ENCODE measurements at regions not wholly inside any gene's neighbourhood (a gene's known extent, or its start where the extent isn't known, plus 50 kb on each side); places are given as distances from the start of the nearest gene placed in this dataset.

- Histone ChIP-seq H3K27me3 (ENCODE audit: insufficient read depth, low read length) (no peaks in the 10 kb centered on the region), H3K9ac (ENCODE audit: extremely low read depth, insufficient read length, low read length) (no peak overlapping the region), H3K79me2 (ENCODE audit: insufficient read depth, low read length) (no peaks in the 10 kb centered on the region), H3K4me1 (ENCODE audit: insufficient read depth, low read length) (no peaks in the 10 kb centered on the region), H4K20me1 (ENCODE audit: control insufficient read depth, insufficient read depth, insufficient read length) (no peaks in the 10 kb centered on the region), H2BK20ac (ENCODE audit: low read depth, low read length, poor library complexity, severe bottlenecking) (no peak overlapping the region), H2AK5ac (ENCODE audit: insufficient read length, low read length) (no peak overlapping the region), H3K56ac (ENCODE audit: insufficient read length, low read depth, low read length) (no peak overlapping the region), H2BK120ac (ENCODE audit: low read depth, low read length, poor library complexity, severe bottlenecking) (no peak overlapping the region), H3K23me2 (ENCODE audit: insufficient read length, low read depth, low read length, poor library complexity, severe bottlenecking) (no peaks in the 10 kb centered on the region), H3K18ac (ENCODE audit: insufficient read length, low read depth, low read length) (no peak overlapping the region), H4K91ac (ENCODE audit: insufficient read length, low read depth, low read length) (no peak overlapping the region), H4K5ac (ENCODE audit: insufficient read length, low read depth, low read length) (no peak overlapping the region), H2BK5ac (ENCODE audit: insufficient read length, low read length) (no peak overlapping the region), H3K14ac (ENCODE audit: insufficient read depth, low read length) (no peak overlapping the region), H3K4ac (ENCODE audit: low read depth, low read length) (no peak overlapping the region), H3K4me2 (ENCODE audit: insufficient read depth, insufficient read length, low read length) (no peak overlapping the region), H4K8ac (replicated peaks; ENCODE audit: insufficient read length, low read depth, low read length) (no peak overlapping the region), H3K9me3 (ENCODE audit: control insufficient read depth, low read depth, low read length) (no peaks in the 10 kb centered on the region), H3T11ph (ENCODE audit: low read length) (no peak overlapping the region), H2BK15ac (ENCODE audit: low read depth, low read length) (no peak overlapping the region), H2AFZ (ENCODE audit: low read length) (no peak overlapping the region), H3K79me1 (ENCODE audit: insufficient read depth, low read depth, low read length, poor library complexity, severe bottlenecking) (no peaks in the 10 kb centered on the region), H2BK12ac (ENCODE audit: insufficient read length, low read depth, low read length) (no peak overlapping the region), H3K23ac (ENCODE audit: insufficient read length, low read depth, low read length) (no peak overlapping the region), H3K27ac (ENCODE audit: insufficient read length, low read depth, low read length) (no peak overlapping the region)
- Mint-ChIP-seq H3K4me3 (no peak overlapping the region), H3K9me3 (peaks cover 0 to 2% of the 10 kb centered on the region in 2 experiments; a peak in 2 of 5 replicates), H3K4me1 (peaks cover 7% of the 10 kb centered on the region in 2 experiments; a peak in 2 of 4 replicates), H3K27ac (no peak overlapping the region), H3K27me3 (ENCODE audit: low read depth) (no peaks in the 10 kb centered on the region; the same call in 1 of the 2 replicates), H3K36me3 (ENCODE audit: insufficient read depth in 1 of 3, low read depth in 3 of 3) (0 out of 7 replicates have a peak, but pooled peaks cover 0 to 4% (median 0%) of the 10 kb centered on the region in 3 experiments)
- TF ChIP-seq CTCF (conservative IDR thresholded peaks at IDR 0.05): no peak
- no CpG with 5 or more reads among the region's 10 CpGs for WGBS (ENCODE audit: extremely low coverage, insufficient read length, low lambda C conversion rate)
- no peak for DNase-seq
Measured at GRCh38 chr14:71311061-71311460, 403.8 kb downstream of the PCNX1 start.
